GM18519 (cell line): ENCODE measurements at regions not wholly inside any gene's neighbourhood (a gene's known extent, or its start where the extent isn't known, plus 50 kb on each side); places are given as distances from the start of the nearest gene placed in this dataset.

ENCODE experiments used
- ATAC-seq: cut with Tn5 transposase; IDR thresholded peaks from one replicate; pipeline ENCODE4 v1.9.1; 2021; ENCODE audit warnings: mild to moderate bottlenecking, moderate library complexity; ENCODE audit not compliant: unreplicated experiment, low FRiP score

DNA sequence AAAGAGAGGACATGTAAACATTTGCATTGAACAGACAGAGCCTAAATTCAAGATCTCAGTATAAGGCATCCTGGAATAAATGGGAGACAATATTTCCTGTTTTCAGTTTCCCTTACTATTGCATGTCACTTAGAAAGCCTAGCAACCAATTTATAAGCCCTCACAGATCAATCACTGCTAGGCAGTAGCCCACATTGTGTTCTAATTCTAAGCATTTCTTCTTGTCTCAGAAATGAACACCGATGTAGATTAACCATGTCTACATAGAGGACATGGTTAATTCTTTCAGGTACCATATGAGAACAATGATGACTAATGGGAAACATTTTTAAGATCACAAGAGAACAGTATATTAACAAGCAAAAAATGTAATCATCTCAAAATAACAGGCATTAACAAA, 79.6 kb upstream of the HMHB1 start:
- ATAC-seq: no peak

DNA sequence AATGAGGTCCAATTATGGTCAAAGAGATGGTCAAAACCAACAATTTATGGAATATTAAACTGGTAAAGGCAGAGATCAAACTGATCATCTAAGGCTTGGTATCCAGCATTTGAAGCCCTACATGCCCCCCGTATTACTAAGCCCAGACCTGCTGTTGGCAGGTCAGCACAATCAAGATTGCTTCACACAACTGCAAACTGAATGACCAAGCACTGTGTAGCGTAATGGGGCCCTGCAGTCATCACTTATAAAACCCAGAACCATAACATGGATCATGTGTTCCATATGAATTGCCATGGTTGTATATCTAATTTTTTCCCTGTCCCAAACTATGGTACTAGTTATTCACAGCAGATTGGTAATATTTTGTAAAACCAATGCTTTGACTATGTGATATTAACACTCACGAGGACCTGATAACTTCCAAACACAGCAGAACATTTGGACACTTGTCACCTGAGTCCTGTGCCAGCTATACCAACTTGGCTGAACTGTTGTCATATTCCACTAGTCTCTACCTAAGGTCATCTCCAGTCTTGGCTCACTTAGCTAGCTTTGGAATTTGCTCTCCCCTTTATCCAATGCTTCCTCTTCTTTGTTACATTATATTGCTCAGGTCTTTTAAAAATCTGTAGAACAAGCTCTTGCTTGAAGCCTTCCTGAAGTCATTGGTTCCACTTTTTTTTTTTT, 81.7 kb upstream of the HMHB1 start:
- ATAC-seq: no peak

DNA sequence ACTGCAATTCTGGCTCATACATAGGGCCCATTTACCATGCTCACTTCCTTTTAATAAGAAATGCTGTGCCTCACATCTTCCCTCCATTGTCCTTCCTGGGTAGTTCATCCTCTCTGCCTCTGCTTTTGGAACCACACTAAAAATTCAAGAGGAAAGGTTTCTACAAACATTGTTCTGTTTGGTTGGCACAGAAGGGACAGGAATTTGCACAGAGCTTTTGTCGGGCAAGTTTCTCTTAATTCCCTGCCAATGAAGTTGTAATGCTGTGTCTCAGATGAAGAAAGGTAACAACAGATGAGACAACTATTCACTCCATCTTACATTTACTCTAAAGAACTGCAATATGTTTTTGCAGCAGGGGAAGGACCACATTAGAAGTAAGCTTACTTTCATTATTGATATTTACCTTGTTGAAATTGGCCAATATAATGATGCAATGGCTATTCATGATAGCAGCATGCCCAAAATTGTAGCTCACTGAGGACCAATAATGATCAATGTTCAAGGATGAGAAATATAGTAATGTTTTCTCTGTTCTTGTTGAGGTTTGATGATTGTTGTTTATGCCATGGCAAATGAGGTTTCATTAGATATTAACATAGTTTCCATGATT, 82.5 kb upstream of the HMHB1 start:
- no peak for ATAC-seq

DNA sequence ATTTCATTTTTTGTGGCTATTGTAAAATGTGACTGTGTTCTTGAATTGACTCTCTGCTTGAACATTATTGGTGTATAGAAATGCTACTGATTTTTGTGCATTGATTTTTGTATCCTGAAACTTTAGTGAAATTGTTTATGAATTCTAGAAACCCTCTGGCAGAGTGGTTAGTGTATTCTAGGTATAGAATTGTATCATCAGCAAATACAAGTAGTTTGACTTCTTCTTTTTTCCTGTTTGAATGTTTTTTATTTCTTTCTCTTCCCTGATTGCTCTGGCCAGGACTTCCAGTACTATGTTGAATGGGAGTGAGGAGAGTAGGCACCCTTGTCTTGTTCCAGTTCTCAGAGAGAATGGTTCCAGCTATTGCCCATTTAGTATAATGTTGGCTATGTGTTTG, 88.8 kb upstream of the HMHB1 start:
- ATAC-seq: no peak

DNA sequence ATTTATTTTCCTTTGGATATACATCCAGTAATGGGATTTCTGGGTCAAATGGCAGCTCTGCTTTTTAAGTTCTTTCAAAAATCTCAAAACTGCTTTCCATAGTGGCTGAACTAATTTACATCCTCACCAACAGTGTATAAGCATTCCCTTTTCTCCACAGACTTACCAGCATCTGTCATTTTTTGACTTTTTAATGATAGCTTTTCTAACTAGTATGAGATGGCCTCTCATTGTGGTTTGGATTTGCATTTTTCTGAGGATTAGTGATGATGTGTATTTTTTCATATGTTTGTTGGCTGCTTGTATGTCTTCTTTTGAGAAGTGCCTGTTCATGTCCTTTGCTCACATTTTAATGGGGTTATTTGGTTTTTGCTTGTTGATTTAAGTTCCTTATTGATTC, 90.0 kb upstream of the HMHB1 start:
- ATAC-seq: no peak

DNA sequence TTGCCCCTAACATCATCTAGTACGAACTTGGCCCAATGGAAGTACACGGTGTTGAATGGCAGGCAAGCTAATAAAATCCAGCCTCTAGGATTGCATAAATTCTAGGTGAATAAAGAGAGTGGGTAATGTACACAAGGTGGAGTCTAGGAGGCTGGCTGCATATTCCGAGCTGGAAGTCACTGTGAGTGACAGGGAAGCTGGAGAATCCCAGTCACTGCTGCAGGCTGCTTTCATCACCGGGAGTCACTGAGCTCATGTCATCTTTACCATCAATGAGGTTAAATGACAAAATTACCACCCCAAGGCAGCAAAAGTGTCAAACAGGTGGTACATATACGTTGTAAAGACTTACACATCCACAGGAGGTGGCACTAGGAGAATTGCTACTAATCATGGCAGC, 91.3 kb upstream of the HMHB1 start:
- ATAC-seq: no peak

DNA sequence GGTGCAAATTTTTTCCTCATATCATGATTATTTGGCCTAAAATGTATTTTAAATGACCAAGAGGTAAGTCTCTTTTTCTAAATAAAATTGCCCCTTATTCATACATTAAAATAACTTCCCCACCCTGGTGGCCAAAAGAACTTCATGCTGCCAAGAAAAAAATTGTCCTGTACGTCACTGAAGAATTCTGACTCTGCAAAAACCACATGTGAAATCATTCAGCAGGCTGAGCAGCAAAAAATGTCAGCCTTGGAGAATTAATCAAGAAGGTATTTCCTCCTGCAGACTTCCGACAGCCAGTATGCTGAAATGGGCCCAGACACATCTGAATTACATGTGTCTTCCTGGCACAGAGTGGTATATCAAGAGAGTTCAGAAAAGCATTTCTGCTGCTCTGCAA, 94.6 kb upstream of the HMHB1 start:
- ATAC-seq: no peak

DNA sequence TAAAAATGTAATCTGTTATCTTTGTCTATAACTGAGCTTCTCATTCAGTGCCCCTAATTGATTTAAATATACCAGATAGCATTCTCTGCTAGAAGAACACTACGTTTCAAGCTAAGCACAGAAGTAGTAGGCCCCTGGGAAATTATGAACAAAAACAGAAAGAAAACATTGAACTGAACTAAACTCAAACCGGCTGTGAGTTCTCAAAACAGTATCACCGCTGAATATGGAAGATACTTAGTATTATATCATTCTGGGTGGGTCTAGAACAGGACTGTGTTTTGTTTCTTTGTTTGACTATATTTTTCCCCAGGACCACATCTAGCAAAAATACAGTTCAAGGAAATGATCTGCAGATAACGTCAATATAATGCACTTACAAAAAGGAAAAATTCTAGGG, 95.1 kb upstream of the HMHB1 start:
- no peak for ATAC-seq

DNA sequence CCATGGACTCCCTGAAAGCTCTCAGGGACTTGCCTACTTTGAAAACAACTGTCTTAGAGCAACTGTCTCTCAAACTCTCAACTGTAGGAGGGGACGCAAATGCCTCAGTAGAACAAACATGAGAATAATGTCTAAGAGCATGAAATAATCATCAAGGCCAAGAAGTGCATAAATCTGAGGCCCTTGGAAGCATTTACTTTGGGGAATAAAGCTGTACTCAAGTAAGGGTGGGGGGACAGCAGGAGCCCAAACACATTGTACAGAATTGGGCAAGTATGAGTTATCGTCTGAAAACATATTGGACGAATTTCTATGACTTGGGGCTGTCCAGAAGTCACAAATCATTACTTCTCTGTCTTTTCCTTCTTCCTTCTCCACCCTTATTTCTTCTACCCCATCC, 96.3 kb upstream of the HMHB1 start:
- ATAC-seq: no peak

DNA sequence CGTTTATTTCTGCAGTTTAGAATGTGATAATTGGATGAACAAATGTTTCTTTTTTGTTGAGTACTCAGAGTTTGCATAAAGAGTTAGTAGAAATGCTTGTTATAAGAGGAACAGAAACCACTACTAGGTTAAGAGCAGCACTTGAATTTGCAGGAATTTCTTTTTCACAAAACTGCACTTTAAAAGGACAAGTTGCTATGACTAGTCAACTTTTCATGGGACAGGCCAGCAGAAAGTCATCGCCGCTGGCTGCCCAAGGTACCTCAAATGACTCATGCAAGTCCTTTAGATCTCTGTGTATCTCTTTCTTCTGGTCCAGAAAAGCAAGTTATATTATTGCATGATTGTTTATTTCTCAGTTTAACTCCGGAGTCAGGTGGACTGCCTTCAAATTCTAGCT, 97.3 kb upstream of the HMHB1 start:
- ATAC-seq: no peak

DNA sequence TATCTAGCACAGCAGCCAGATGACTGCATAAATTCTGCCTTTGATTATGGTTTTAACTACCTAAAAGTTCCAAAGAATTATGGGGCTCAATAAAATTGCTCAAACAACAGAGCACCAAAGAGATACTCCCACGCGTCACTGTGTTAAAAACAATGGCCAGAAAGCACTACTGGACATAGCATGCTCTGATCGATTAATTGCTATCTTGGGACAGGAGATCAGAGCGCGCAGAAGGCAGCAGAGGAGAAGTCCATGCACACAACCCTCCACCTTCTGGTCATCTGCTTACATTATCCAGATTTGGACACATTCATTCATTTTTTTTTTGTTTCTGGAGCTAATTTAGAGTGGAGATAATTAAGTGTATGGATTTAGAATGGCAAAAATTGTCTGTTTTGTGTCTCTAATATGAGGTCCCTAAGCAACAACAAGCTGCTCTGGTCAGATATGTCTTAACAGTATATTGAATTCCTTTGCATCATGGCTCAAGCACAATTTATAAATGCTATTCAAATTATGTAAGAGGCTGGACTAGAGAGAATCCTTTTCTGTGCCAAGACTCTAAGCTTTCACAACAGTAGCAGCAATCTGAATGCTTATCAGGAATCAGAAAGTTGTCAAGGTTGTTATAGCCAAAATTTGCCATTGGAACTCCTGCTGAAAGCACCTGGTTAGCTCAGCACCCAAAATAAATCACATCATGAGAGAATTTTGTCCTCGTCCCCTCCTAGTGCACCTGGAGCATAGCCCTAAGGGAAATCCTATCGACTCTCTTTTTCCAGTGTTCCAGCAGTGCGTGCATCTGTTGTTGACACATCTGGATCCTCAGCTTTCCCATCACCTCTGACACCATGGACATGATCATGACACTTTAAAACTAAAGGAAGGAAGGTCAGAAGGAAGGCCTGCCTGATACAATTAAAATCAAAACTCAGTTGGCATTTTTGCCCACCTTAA, 98.6 kb upstream of the HMHB1 start:
- ATAC-seq: no peak

DNA sequence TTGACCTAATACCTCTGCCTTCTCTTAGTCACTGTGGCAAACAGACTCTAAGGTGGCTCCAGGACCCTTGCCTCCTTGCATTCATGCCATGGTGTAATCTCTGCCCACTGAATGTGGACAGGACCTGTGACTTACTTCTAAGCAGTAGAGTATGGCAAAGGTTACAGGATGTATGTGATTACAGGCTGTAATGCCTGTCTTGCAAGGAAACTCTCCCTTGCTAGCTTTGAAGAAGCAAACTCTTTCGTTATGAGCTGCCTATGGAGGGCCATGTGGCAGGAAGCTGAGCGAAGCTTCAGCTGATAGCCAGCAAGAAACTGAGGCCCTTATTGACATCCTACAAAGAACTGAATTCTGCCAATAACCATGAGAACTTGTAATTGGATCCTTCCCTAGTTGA, 103.3 kb upstream of the HMHB1 start:
- no peak for ATAC-seq

DNA sequence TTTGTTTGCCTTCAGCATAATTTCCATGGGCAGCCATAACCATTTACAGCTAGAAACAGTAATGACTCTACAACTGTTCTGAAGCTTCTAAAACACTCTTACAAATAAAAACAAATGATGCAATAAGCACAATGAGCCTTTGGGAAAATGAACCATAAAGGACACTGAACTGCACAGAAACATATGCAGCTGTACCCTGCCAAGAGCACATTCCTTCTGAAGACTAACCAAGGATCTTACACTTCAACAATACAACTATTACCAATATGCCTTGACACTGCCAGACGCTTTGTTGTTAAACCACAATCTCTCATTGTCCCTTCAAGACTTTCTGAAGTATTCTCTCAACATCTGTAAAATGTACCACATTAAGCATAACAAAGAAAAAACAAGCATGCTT, 104.2 kb upstream of the HMHB1 start:
- no peak for ATAC-seq

DNA sequence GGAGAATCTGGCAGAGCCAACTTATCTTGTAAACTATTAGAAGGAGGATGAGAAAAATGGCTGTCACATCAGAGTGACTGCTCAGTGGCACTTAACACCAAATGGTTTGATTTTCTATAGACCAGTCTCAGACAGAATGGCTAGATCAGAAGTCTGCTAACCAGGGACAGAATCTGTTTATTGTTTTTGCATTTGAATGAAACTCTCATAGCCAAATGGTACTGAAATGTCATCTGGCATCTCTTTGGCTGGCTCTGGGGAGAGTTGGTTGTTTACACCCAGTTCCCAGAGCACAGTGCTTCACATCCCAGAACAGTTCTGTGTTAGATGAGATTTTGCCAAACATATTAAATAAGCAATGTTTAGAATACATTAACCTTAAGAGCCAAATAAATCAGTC, 106.6 kb upstream of the HMHB1 start:
- no peak for ATAC-seq

DNA sequence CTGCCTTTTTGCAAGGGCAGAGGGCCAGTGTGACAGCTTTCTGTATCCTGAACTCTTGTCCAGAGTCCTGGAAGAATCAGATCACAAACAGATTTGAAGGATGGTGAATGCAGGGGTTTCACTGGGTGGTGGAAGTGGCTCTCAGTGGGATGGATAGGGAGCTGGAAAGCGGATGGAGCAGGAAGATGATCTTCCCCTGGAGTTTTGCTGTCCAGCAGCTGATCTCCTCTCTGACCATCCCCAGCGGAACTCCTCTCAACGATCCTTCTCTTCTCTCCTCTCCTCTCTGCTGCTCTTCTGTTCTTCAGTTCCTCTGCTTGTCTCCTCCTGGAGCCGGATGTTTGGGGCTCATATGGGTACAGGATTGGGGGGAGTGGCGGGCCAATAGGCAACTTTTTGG, 108.3 kb upstream of the HMHB1 start:
- no peak for ATAC-seq

DNA sequence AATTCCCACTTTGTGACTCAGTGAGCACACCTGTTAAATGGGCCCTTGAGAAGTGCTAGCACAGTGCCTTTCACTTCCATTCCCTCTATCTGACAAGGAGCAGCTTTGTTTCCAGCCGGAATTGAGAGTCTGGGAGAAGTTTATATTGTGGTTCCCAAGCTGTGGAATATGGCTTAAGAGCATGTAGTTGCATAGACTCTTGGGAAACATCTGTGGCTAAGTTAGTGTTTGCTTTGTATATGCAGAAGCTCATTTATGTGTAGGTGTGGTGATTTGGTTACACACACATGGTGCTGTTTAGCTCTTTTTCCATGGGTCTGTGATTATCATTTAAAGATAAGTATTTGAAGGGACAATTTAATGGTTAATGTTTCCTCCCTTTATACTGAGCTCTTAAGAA, 110.5 kb upstream of the HMHB1 start:
- ATAC-seq: no peak

DNA sequence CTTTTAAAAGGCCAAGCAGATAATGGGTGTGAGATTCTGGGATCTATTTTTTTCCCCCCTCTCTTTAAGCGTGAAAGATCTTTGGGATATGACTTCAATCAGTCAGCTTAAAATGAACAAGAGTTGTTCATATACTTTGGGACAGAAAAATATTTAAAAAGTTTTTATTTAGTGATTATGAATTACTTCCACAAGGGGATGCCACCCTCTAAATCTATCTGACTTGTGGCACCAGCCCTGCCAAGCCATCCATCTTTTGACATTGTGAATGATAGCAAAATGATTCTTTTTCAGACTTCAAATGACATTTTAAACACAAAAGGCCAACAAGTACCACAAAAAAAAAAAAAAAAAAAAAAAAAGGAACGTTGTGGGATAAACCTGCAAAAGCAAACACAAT, 111.0 kb upstream of the HMHB1 start:
- no peak for ATAC-seq

DNA sequence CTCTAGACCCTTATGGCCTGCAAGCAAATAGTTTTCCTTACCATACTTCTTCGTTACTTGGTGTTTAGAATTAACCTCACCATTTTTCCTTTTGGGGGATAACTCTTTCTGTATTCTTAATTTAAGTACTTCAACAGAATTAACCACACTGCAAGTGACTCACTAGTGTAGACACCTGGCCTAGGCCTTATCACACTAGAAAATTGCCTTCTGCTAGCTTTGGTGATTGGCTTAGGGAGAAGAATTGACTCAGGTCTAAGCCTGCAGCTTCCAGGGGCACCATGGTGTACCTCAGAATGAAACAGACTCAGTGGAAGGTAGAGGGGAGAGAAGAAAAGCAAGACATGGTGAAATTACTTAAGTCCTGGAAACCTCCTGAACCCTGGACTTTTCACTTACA, 112.8 kb upstream of the HMHB1 start:
- no peak for ATAC-seq

DNA sequence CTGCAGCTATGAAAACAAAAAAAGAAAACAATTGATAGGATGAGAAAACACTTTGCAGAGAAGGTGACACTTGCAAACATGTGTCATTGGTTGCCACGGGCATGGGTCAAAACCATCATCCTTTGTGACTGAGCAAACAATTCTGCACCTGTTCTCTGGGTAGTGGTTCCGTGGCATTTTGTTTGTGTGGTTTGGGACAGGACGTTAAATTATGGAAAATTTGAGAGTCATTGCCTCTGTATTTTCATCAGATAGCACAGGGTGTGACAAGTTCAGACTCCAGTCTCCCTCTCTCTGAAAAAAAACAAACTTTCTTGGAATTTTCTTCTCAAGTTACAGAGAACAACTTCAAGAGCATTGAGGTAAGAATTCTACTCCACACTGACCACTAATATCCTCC, 113.4 kb upstream of the HMHB1 start:
- no peak for ATAC-seq

DNA sequence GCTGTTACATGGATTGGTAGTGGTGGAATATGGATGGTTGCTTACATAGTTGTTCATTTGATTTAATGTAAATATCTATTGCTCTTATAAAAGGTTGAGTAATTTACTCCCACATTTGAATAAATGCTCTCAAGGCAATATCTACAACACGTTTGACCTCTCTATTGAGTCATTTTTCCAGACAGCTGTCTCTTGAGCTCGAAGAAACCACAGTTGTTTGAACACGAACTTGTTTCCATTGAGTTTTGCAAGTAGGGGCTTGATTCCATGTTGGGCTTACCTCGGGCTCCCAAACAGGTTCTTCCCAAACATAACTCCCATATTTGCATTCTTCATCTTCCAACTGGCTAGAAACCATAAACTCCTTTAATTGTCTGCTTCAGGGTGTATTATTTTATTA, 115.0 kb upstream of the HMHB1 start:
- ATAC-seq: no peak

DNA sequence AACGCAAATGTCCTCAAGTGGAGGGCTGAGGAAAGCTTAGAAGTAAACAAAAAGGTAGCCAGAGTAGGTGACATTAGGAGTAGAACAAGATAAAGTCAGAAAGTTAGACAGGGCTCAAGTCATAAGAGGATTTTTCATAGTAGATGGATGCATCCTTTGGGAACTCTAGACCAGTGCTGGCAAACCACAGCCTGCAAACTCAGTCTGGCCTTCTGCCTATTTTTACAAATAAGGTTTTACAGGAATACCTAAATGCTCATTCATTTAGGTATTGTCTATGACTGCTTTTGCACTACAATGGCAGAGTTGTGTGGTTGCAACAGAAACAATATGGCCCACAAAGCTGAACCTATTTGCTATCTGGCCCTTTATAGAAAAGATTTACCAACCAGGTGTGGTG, 116.0 kb upstream of the HMHB1 start:
- ATAC-seq: no peak
